GM12892 (cell line): ENCODE measurements at regions not wholly inside any gene's neighbourhood (a gene's known extent, or its start where the extent isn't known, plus 50 kb on each side); places are given as distances from the start of the nearest gene placed in this dataset.

Source experiments
- POLR2A ChIP-seq: IDR thresholded peaks from 2 replicates; pipeline ENCODE4 v1.6.1; 2011; ENCODE audit warnings: low read depth, low read length, control low read depth
- POLR2AphosphoS5 ChIP-seq: IDR thresholded peaks from 2 replicates; pipeline ENCODE4 v1.6.1; 2011; ENCODE audit warnings: low read depth, low read length, control low read depth
- TAF1 ChIP-seq: IDR thresholded peaks from 2 replicates; pipeline ENCODE4 v1.6.1; 2011; ENCODE audit warnings: low read depth, mild to moderate bottlenecking, control low read depth, low read length, borderline replicate concordance

DNA sequence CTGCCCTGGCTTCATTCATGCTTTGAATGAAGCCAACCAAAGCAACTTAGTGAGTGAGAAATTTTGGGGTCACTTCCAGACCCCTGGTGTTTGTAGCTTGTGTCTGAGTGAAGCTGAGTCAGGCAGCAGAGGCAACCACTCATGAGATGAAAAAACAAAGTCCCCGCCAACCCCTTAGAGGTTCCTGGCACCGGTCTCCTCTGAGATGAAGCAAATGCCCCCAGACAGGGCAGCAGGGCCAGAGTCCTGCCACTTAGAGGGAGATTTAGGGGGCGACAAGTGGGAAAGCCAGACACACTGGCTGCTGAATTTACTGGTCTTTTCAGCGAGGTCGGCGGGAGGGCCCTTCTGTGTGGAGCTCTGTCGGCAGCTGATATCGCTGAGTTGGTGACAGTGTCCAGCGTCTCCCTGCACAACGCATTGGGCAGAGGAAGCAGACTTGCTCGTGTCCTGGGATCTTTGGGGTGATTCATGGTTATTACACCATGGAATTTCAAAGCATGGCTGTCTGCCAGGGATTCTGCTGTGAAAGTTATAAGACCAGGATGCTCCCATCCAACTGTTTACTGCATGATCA, 482.6 kb downstream of the MIAT start:
- TF ChIP-seq POLR2AphosphoS5 = no peak
- TF ChIP-seq POLR2A = no peak
- no peak for TF ChIP-seq TAF1
